ENCODE measurements at regions not wholly inside any gene's neighbourhood (a gene's known extent, or its start where the extent isn't known, plus 50 kb on each side); places are given as distances from the start of the nearest gene placed in this dataset.
"Not testable (repeated sequence)": the region's sequence is repeated elsewhere in the genome, so short reads cannot be mapped to it uniquely, and the experiment has no call there.

DNA sequence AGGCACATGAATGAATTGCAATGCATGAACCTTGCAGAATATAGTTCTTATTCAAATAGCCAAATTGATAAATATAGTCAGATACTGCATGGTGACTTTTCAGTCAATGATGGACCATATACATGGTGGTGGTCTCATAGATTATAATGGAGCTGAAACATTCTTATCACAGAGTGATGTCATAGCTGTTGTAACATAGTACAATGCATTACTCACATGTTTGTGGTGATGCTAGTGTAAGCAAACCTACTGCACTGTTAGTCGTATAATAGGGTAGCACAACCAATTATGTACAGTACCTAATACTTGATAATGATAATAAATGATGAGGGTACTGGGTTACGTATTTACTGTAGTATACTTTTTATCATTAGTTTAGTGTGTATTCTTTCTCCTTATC, 280.3 kb downstream of the BCAT1 start:
- DNase-seq (ENCODE audit: low spot score) = no peak

DNA sequence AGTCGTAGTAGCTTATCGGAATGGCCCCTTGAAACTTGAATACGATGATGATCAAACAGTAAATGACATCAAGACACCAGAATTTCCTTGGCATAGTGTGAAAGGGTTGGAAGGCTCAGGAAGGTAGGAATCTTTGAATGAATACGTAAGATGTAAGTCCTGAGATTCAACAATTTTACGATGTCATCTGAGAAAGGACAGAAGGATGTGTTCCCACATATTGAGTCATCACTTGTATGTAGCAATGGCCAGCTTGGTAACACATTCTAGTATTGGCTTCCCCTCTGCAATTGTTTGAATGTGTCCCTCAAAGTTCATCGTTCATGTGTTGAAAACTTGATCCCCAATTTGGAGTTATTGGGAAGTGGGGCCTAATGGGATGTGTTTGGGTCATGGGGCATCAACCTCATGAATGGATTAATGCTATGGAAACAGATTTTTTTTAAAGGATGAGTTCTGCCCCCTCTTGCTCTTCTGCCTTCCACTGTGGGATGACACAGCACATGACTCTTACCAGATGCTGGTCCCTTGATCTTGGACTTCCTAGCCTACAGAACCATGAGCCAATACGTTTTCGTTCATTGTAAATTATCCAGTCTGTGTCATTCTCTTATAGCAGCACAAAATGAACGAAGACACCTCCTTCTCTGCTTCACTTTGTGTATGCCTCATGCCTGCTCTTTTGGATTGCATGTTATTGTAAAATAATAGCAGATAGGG, 284.6 kb downstream of the BCAT1 start:
- no peak for DNase-seq (ENCODE audit: low spot score)

DNA sequence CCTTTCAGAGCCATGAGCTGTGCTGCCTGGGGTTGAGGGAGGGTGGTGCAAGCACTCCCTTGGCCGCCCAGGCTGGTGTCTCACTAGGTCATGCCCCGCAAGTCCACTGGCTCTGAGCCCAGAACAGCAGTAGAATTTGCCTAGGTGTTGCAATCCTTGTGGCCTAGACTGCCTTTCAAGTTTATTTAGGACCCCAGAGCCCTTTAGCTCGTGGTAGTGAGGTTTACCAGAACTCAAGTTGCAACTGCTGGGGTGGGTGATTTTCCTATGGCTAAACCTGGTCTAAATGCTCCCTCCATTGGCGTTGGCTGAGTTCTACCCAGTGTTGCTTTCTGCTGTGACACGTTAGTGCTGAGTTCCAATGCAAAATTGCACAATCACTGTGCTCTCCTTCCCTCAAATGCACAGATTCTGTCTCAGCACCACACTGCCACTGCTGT, 287.2 kb downstream of the BCAT1 start:
- peak; percentile 10 for DNase-seq (ENCODE audit: low spot score)

DNA sequence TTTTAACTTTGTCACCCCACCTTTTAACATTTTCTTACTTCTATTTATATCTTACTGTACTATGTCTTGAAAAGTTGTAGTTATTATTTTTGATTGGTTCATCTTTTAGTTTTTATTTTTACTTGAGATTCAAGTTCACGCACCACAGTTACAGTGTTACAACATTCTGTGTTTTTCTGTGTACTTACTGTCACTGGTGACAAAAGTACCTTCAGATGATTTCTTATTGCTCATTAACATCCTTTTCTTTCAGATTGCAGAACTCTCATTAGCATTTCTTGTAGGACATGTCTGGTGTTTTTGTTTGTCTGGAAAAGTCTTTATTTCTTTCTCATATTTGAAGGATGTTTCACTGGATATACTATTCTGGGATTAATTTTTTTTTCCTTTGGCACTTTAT, 289.9 kb downstream of the BCAT1 start:
- DNase-seq (ENCODE audit: low spot score) = no peak

DNA sequence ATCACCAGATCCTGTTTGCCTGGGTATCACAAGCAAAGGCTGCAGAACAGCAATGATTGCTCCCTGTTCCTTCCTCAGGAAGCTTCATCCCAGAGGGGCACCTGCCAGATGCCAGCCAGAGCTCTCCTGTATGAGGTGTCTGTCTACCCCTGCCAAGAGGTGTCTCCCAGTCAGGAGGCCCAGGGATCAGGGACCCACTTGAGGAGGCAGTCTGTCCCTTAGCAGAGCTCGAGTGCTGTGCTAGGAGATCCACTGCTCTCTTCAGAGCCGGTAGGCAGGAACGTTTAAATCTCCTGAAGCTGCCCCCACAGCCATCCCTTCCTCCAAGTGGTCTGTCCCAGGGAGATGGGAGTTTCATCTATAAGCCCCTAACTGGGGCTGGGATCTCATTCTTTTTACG, 294.6 kb downstream of the BCAT1 start:
- DNase-seq (ENCODE audit: low spot score) = not testable (repeated sequence)

DNA sequence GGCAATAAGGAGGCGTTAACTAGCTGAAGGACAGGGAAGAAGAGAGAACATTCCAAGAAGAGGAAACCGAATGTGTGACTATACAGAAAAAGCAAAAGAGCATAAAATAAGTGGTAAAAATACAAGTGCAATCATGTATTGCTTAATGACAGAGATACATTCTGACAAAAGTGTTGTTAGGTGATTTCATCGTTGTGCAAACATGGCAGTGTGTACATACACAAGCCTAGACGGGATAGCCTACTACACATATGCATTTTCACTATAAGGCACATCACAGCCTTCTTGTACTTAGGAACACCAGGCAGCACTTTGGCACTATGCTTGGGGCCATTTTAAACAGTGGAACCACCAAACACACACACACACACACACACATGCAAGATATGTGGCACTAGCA, 299.3 kb downstream of the BCAT1 start:
- DNase-seq (ENCODE audit: low spot score) = no peak

DNA sequence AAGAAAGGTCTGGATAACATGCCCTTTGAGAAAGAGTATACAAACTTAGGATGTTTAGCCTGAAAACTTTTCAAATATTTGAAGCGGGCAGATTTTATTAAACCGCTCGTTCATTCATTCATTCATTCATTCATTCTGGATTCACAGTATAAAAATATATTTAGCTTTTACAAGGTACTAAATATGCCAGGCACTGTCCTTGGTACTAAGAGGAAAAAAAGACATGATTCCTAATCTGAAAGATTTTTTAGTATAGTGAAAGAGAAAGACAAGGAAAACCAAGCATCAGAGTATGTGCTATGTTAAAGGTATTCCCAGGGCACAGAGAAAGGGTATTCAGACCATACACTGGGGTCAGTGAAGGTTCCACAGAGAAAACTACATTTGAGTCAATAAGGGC, 299.7 kb downstream of the BCAT1 start:
- DNase-seq (ENCODE audit: low spot score) = no peak

DNA sequence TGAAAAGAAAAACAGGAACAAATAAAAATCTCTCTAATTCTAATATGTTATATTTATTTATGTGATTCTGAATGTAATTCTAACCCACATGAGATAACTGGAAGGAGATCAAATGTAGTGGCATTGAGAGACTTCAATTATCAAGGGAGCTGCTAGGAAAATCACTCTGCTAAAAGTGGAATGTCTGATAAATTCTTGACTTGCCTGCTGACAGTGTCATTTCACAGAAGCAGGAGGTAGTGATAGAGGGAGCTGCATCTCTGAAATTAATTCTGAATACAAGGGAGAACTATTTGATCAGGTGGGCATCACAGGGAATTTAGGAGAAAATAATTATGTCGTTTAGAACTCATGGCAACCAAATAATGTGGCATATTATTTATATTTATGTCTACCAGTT, 303.6 kb downstream of the BCAT1 start:
- DNase-seq (ENCODE audit: low spot score) = no peak

DNA sequence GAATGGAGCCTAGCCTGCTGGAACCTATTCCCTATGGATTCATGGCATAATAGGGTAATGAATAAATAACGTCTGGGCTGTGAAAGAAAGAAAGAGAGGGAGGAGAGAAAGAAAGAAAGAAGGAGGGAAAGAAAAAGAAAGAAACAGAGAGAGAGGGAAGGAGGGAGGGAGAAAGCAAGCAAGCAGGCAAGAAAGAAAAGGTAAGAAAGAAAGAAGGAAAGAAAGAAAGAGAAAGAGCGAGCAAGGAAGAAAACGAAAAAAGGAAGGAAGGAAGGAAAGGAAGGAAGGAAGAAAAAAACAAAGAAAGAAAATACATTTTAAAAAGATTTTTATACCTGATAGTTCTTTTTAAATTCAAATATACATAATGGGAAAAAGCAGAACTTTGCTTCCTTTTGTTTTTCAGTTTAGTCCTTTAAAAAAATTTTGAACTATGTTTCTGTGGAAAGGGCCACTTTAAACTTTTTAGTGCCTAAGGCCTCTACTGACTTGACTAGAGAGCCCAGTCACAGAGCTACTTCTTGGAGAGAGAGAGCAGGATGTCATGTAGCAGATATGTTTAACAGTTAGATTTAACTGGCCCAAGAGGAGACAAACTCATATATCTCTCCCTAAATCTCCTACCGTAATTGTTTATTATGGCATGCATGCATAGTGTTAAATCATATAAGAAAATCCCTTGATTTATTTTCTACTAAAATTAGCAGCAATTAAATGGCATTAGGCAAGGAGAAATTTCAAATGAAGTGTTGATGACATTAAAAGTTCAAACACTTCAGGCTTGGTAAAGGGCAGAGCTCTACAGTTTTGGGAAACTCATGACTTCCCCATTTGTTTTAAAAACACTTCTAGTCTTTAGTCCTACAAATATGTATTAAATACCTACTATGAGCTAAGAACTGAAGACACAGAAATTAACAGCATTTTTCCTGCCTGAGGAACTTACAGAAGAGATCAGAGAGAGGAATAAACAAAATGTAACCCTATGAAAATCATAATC, 305.5 kb downstream of the BCAT1 start:
- DNase-seq (ENCODE audit: low spot score) = no peak

DNA sequence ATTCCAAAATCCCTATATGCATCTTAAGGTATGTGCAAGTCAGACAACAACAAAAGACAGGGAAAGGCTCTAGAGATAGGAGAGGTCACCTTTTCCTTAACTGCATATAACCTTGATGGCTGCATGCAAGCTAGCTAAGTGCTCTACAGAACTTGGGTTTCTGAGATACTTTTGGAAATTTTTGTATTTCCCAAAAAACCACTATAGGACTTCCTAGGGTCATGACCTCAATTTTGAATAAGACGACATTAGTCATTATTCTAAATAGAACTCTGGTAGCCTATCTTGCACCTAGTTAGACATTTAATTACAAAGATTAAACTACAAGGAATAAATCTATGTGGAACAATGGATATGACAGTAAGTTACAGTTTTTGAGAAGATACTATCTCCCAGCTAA, 309.3 kb downstream of the BCAT1 start:
- DNase-seq (ENCODE audit: low spot score) = no peak

DNA sequence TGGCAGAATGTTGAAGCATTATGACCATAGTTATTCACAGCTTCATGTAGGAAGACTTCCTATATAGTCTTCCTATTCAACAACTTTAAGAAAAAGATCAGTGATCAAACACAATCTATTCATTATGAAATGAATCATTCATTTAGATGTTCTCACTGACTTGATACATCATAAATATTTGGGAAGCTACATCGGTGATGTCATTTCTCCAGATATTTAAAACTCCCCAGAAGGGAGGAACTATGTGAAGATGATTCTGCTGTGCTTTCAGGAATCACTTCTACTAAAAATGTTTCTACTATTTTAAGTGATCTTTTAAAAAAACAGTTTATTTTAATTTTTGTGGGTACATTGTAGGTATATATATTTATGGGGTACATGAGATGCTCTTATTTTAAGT, 316.4 kb downstream of the BCAT1 start:
- no peak for DNase-seq (ENCODE audit: low spot score)

DNA sequence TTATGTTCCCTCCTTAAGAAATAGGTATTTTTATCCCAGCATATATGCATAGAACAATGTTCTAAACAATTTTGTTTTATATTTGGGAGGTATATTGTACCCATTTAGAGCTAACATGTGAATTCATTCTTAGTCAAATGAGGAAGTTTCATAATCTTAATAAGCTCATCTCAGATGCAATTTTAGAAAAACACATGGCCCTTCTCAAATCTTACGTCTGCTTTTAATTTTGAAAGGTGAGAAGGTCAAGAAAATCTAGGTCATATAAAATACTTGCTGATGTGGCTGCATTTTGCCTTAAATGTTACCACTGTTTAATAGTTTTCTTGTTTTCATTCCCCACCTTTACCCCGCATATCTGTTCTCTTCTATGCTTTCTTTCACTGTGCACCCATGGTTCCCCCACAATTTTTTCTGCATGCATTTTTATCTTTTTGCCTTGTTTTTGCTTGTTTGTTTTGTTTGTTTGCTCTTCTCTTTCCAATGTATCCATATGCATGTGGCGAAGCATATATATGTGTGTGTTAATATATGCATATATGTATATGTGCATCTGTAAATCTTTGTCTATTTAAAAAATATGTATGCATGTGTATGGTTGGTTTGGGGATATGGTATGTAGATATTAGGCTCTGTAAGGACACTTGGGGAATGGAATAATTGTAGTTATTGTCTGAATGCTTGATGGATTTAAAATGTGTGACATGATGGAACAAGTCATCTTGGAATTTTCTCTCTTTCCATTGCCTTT, 317.1 kb downstream of the BCAT1 start:
- no peak for DNase-seq (ENCODE audit: low spot score)

DNA sequence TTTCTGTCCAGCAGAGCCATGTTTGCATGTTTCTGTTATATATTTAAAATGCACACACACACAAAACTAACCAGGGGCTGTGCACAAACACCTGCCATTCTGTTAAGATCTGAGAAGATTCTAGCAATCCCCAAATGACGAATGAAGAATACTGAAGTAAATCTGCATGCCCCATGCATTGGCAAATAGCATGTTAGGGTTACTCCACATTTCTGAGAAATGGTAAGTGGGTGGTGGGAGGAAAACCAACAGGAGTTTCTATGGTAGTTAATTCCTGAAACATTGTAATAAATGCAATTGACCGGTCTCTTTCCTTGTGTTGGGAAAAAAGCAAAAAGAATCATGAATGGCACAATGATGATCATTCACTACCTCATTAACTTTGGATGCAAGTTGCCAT, 318.0 kb downstream of the BCAT1 start:
- DNase-seq (ENCODE audit: low spot score) = no peak

DNA sequence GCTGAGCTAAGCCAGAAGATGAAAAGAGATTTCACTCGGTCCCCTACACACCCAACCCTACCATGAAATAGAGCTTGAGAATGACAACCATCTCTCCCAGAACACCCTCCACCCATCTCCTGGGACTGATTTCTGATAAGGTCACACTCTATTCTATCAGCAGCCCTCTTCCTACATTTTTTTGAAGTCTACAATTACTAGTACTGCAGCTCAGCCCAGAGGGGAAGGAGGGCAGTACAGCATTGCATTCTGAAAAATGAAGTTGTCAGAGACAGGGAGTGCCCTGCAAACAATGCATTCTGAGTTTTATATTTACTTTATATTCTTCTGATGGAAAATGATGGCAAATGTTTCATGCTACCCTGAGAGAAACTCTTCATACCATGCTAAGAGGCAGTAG, 318.5 kb downstream of the BCAT1 start:
- no peak for DNase-seq (ENCODE audit: low spot score)

DNA sequence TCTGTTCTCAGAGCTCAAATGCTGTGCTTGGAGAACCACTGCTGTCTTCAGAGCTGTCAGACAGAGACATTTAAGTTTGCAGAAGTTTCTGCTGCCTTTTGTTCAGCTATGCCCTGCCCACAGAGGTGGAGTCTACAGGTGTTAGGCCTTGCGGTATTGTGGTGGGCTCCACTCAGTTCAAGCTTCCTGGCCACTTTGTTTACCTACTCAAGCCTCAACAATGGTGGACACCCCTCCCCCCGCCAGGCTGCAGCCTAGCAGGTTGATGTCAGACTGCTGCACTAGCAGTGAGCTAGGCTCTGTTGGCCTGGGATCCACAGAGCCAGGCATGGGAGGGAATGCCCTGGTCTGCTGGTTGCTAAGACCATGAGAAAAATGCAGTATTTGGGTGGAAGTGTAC, 323.8 kb downstream of the BCAT1 start:
- DNase-seq (ENCODE audit: low spot score) = no peak

DNA sequence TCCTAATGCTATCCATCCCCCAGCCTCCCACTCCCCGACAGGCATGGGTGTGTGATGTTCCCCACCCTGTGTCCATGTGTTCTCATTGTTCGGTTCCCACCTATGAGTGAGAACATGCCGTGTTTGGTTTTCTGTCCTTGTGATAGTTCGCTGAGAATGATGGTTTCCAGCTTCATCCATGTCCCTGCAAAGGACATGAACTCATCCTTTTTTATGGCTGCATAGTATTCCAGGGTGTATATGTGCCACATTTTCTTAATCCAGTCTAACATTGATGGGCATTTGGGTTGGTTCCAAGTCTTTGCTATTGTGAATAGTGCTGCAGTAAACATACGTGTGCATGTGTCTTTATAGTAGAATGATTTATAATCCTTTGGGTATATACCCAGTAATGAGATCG, 328.9 kb downstream of the BCAT1 start:
- not testable (repeated sequence) for DNase-seq (ENCODE audit: low spot score)

DNA sequence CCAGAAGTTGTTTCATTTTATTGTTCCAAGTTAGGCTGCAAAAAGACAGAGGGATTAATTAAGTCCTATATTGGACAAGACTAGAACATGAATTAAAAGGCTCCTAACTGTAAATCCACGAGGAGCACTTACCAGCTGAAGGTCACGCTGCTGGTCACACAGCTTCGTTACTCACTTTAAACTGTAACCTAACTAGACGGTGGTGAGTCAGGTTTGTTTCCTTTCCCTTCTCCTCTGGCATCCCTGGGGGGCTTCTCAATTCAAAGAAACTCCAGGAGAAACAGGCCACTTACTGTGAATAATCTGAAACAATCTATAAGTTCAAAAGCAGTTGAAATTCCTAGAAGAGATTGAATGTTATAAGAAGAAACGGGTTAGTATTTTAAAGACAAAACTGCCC, 331.4 kb downstream of the BCAT1 start:
- DNase-seq (ENCODE audit: low spot score) = no peak

DNA sequence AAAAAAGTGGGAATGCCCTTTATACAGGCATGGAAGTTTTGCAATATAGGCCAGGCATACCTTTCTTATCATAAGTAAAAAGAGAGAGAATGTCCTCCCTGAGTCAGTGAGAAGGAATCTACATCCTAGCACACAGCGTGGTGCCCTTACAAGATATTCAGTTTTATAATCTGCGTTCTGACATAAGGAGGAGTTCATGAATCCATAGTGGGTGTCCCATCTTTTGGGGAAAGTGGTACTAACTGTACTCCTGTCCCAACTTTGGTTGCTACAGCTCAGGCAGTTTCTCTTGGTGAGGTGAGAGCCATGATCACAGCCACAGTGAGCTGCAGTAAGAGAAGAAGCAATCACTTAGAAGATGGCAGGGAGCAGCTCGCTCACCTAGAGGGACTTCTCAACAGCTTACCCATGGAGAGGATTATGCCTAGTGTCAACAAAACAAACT, 332.9 kb downstream of the BCAT1 start:
- no peak for DNase-seq (ENCODE audit: low spot score)

DNA sequence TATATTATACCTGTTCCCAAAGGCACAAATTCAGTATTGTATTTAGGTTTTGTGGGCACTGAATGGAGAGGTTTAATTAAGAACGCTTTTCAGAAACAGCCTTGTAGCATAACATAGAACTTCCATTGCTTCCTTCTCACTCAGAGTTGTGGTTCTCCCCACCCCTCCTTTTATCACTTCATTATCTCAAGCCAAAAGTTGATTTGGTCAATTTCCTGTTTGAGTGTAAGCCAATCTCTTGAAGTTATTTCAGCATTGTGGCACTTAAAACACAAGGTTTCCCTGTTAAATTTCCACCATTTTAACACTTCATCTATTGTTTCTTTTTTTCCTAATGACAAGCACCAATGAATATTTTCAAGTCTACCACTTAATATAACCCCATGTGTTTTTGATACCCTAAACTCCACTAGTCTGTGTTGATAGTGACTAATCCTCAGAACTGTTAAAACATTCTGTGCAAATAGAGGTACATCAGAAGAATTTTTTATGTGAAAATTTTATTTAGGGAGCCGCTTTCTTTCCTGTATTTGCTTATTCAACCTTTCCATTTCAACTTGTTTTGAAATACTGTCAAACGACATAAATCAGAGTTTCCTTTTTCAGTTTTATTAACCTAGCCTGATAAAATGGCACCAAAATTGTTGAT, 340.1 kb downstream of the BCAT1 start:
- DNase-seq (ENCODE audit: low spot score) = no peak

DNA sequence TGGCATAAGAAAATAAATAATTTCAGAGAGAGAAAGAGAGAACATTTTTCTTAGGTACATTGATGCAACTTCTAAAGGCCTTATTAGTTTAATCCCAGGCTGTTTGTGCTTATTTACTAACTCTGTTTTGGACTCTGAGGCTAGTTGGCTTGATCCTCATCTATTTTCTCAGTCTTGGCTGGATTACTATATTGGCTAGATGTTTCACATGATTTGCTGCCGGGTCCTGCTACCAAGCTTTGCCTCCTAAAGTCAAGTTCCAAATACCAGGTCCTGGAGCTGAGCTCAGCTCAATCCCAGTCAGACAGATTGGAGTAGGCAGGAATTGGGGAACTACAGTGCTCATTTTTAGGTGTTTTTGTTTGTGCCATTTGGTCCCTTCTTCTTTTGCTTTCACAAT, 340.8 kb downstream of the BCAT1 start:
- no peak for DNase-seq (ENCODE audit: low spot score)

DNA sequence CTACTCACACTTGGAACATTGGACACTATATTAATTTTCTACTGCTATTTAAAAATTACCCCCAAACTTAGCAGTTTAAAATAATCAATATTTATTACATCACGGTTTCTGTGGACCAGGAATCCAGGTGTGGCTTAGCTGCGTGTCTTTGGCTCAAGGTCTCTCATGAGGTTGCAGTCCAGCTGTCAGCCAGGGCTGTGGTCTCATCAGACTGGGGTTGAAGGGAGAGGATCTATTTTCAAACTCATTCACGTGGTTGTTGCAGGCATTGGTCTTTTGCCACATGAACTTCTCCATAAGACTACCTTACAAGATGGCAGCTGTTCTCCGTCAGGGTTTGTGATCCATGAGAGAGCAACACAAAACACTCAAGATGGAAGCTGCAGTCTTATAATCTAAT, 343.0 kb downstream of the BCAT1 start:
- no peak for DNase-seq (ENCODE audit: low spot score)

DNA sequence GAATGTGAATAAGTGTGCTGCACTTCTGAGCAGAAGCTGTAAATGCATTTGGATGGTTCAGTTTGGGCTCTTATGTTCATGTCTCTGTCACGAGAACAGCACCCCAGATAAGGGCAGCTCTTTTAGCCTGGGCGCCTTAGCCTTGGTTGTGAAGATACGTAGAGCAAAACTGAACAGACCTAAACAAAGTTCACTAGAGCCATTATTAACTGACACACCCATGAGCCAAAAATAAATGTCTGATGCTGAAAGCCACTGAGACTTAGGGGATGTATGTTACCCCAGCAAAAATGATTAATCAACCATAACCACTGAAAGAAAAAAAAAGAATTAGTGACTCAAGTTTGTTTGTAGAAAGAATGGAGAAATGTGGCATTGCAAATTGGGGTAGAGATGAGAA, 343.4 kb downstream of the BCAT1 start:
- no peak for DNase-seq (ENCODE audit: low spot score)

Measured in HuH-7.5 (cell line).